DOHH2 (cell line): ENCODE measurements at regions not wholly inside any gene's neighbourhood (a gene's known extent, or its start where the extent isn't known, plus 50 kb on each side); places are given as distances from the start of the nearest gene placed in this dataset.
"Not testable (repeated sequence)": the region's sequence is repeated elsewhere in the genome, so short reads cannot be mapped to it uniquely, and the experiment has no call there.

Experiments
- H3F3A ChIP-seq: fragments of 200-600 bp; sonication (generic), shearing (Covaris generic); 2 replicates; pipeline ENCODE4 v1.6.0; 2016; ENCODE audit warnings: antibody characterized with exemption, mild to moderate bottlenecking; ENCODE audit not compliant: control insufficient read depth, insufficient read depth
- H3K27ac ChIP-seq: fragments of 200-600 bp; sonication (generic); 2 replicates; pipeline ENCODE4 v1.5.1; 2014; ENCODE audit warnings: low read depth, mild to moderate bottlenecking, low read length, moderate library complexity
- H3K27me3 ChIP-seq: fragments of 200-600 bp; sonication (generic); 2 replicates; pipeline ENCODE4 v1.6.1; 2014; ENCODE audit warnings: mild to moderate bottlenecking, low read length, mixed read lengths; ENCODE audit not compliant: control insufficient read depth
- H3K36me3 ChIP-seq: fragments of 200-600 bp; sonication (generic); 2 replicates; pipeline ENCODE4 v1.6.1; 2014; ENCODE audit warnings: mild to moderate bottlenecking, low read length, moderate library complexity, mixed read lengths; ENCODE audit not compliant: control insufficient read depth
- H3K4me1 ChIP-seq: fragments of 200-600 bp; sonication (generic); 2 replicates; pipeline ENCODE4 v1.6.1; 2014; ENCODE audit warnings: mild to moderate bottlenecking, low read length, mixed read lengths; ENCODE audit not compliant: control insufficient read depth
- H3K4me2 ChIP-seq: fragments of 200-600 bp; sonication (generic); 2 replicates; pipeline ENCODE4 v1.6.0; 2014; ENCODE audit warnings: mild to moderate bottlenecking, low read length, moderate library complexity
- H3K4me3 ChIP-seq: fragments of 200-600 bp; sonication (generic); 2 replicates; pipeline ENCODE4 v1.5.1; 2014; ENCODE audit warnings: mild to moderate bottlenecking, low read length, mixed read lengths
- H3K79me2 ChIP-seq: fragments of 200-600 bp; sonication (generic); 2 replicates; pipeline ENCODE4 v1.6.1; 2014; ENCODE audit warnings: mild to moderate bottlenecking, low read length, mixed read lengths; ENCODE audit not compliant: control insufficient read depth
- H3K9me2 ChIP-seq: fragments of 200-600 bp; sonication (generic); replicated peaks from 2 replicates; pipeline ENCODE4 v1.6.1; 2014; ENCODE audit warnings: mild to moderate bottlenecking, low read length, mixed read lengths; ENCODE audit not compliant: control insufficient read depth
- H3K9me3 ChIP-seq: fragments of 200-600 bp; sonication (generic); 2 replicates; pipeline ENCODE4 v1.6.1; 2014; ENCODE audit warnings: antibody characterized with exemption, low read length, mixed read lengths; ENCODE audit not compliant: control insufficient read depth, insufficient read depth
- H4K20me1 ChIP-seq: fragments of 200-600 bp; sonication (generic); 2 replicates; pipeline ENCODE4 v1.6.0; 2014; ENCODE audit warnings: low read depth, mild to moderate bottlenecking, antibody characterized with exemption, low read length, moderate library complexity; ENCODE audit not compliant: control insufficient read depth, insufficient read depth
- EZH2phosphoT487 ChIP-seq: fragments of 200-600 bp; sonication (generic); IDR thresholded peaks from 2 replicates; pipeline ENCODE4 v1.6.1; 2017; ENCODE audit warnings: borderline replicate concordance, mild to moderate bottlenecking, antibody characterized with exemption, low read length, moderate library complexity, mixed read lengths
- TF ChIP-seq, protein P1 (sequence below): fragments of 200-600 bp; sonication (generic); IDR thresholded peaks from one replicate; pipeline ENCODE4 v1.5.1; 2014; ENCODE audit warnings: antibody characterized with exemption, mild to moderate bottlenecking, low read depth, low read length; ENCODE audit not compliant: poor library complexity, severe bottlenecking

DNA sequence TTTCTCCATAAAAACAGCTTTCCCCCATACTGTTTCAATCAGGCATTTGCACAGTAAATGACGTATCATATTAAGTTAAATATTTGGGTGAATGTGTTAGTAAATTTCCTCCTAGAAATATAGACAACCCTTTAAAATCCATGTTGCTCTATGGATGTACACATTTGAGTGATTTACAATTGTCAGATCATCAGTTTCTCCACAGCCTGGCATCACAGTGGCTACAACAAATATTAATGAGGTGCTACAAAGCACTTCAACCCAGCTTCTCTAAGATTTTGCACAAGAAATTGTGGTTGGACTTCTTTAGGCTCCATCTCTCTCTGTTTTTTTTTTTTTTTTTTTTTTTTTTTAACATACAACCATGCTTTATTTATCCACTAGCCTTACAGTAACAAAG is 584.4 kb upstream of the AMELY start:
- Histone ChIP-seq H3K4me3 (no peak overlapping the region), H3K9me3 (no peaks in the 10 kb centered on the region), H3F3A (no peaks in the 10 kb centered on the region), H3K27ac (no peak overlapping the region), H4K20me1 (no peaks in the 10 kb centered on the region), H3K36me3 (no peaks in the 10 kb centered on the region), H3K79me2 (no peaks in the 10 kb centered on the region), H3K4me1 (no peaks in the 10 kb centered on the region), H3K4me2 (no peak overlapping the region), H3K27me3 (no peaks in the 10 kb centered on the region), H3K9me2 (no peaks in the 10 kb centered on the region)
- TF ChIP-seq, protein P1, sequence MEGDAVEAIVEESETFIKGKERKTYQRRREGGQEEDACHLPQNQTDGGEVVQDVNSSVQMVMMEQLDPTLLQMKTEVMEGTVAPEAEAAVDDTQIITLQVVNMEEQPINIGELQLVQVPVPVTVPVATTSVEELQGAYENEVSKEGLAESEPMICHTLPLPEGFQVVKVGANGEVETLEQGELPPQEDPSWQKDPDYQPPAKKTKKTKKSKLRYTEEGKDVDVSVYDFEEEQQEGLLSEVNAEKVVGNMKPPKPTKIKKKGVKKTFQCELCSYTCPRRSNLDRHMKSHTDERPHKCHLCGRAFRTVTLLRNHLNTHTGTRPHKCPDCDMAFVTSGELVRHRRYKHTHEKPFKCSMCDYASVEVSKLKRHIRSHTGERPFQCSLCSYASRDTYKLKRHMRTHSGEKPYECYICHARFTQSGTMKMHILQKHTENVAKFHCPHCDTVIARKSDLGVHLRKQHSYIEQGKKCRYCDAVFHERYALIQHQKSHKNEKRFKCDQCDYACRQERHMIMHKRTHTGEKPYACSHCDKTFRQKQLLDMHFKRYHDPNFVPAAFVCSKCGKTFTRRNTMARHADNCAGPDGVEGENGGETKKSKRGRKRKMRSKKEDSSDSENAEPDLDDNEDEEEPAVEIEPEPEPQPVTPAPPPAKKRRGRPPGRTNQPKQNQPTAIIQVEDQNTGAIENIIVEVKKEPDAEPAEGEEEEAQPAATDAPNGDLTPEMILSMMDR = no peak
- TF ChIP-seq EZH2phosphoT487 = no peak

- H4K20me1 ChIP-seq, H3F3A ChIP-seq, H3K9me3 ChIP-seq, H3K79me2 ChIP-seq, H3K9me2 ChIP-seq, H3K4me1 ChIP-seq, H3K27me3 ChIP-seq, H3K4me2 ChIP-seq, H3K4me3 ChIP-seq, H3K36me3 ChIP-seq, H3K27ac ChIP-seq: not testable (repeated sequence)
Measured at GRCh38 chrY:7484455-7485285, 573.1 kb upstream of the AMELY start.

GRCh38 chrY:7471976-7472375 is 560.4 kb upstream of the AMELY start:
- no peak overlapping the region for H3K4me3 ChIP-seq
- H3K79me2 ChIP-seq = no peaks in the 10 kb centered on the region
- no peaks in the 10 kb centered on the region for H3K9me3 ChIP-seq
- H3K27me3 ChIP-seq = no peaks in the 10 kb centered on the region
- H3F3A ChIP-seq = no peaks in the 10 kb centered on the region
- H4K20me1 ChIP-seq = no peaks in the 10 kb centered on the region
- H3K27ac ChIP-seq = no peak overlapping the region
- H3K4me2 ChIP-seq = no peak overlapping the region
- H3K36me3 ChIP-seq = no peaks in the 10 kb centered on the region
- H3K4me1 ChIP-seq = peaks cover 4% of the 10 kb centered on the region
- H3K9me2 ChIP-seq = no peaks in the 10 kb centered on the region
- TF ChIP-seq, protein P1 = no peak
- no peak for TF ChIP-seq EZH2phosphoT487

DNA sequence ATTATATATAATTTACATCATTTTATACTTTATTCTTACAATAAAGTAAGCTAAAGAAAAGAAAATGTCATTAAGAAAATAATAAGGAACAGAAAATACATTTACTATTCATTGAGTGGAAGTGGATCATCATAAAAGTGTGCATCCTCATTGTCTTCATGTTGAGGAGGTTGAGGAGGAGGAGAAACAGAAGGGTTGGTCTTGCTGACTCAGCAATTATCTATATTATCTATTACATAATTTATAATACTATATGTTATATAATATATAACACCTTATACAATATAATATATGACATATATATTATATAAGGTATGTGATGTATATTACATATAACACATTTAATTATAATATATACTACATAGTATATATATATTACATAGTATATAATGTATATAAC is 558.5 kb upstream of the AMELY start:
- no peaks in the 10 kb centered on the region for H3K36me3 ChIP-seq
- H3F3A ChIP-seq = no peaks in the 10 kb centered on the region
- H3K4me1 ChIP-seq = peaks cover 4% of the 10 kb centered on the region
- H3K9me2 ChIP-seq = no peaks in the 10 kb centered on the region
- H3K79me2 ChIP-seq = no peaks in the 10 kb centered on the region
- no peak overlapping the region for H3K4me2 ChIP-seq
- no peaks in the 10 kb centered on the region for H4K20me1 ChIP-seq
- no peak overlapping the region for H3K27ac ChIP-seq
- no peaks in the 10 kb centered on the region for H3K27me3 ChIP-seq
- no peak overlapping the region for H3K4me3 ChIP-seq
- TF ChIP-seq, protein P1 = no peak
- TF ChIP-seq EZH2phosphoT487 = no peak
- no peaks in the 10 kb centered on the region for H3K9me3 ChIP-seq
